Activated CD8-positive, alpha-beta memory T cell treated with anti-CD3 and anti-CD28 coated beads for 4 hours (primary cell): ENCODE measurements at regions not wholly inside any gene's neighbourhood (a gene's known extent, or its start where the extent isn't known, plus 50 kb on each side); places are given as distances from the start of the nearest gene placed in this dataset.

Experiments
- DNase-seq, 2 donors: peaks; one replicate each; pipeline ENCODE4 v3.0.0-alpha.2; 2020; ENCODE audit warnings: low read depth in 2 of 2

- no peak for DNase-seq
These were observed 147.9 kb downstream of the PTCSC3 start for GRCh38 chr14:36028665-36029064.

- no peak for DNase-seq
These were observed 148.3 kb downstream of the PTCSC3 start for GRCh38 chr14:36028218-36028617.

GRCh38 chr14:36027354-36027753 is 149.2 kb downstream of the PTCSC3 start:
- no peak for DNase-seq

GRCh38 chr14:36022765-36023410 is 153.6 kb downstream of the PTCSC3 start:
- DNase-seq, result no peak

GRCh38 chr14:36021591-36022320 is 154.8 kb downstream of the PTCSC3 start:
- DNase-seq, result no peak

- DNase-seq, result no peak
These were observed 155.5 kb downstream of the PTCSC3 start for GRCh38 chr14:36021030-36021422.

- no peak for DNase-seq
These were observed 156.1 kb downstream of the PTCSC3 start for GRCh38 chr14:36020120-36021029.

- no peak for DNase-seq
These were observed 157.4 kb downstream of the PTCSC3 start for GRCh38 chr14:36019126-36019525.

- no peak for DNase-seq
These were observed 162.3 kb downstream of the PTCSC3 start for GRCh38 chr14:36014236-36014635.

GRCh38 chr14:36013483-36013882 is 163.0 kb downstream of the PTCSC3 start:
- DNase-seq, result no peak

- DNase-seq, result no peak
These were observed 163.9 kb downstream of the PTCSC3 start for GRCh38 chr14:36012621-36013020.

- DNase-seq, result no peak
These were observed 166.9 kb downstream of the PTCSC3 start for GRCh38 chr14:36009643-36010042.

GRCh38 chr14:36006623-36007022 is 169.9 kb downstream of the PTCSC3 start:
- DNase-seq, result no peak

GRCh38 chr14:36005670-36006069 is 170.9 kb downstream of the PTCSC3 start:
- no peak for DNase-seq

- DNase-seq, result no peak
These were observed 174.6 kb downstream of the PTCSC3 start for GRCh38 chr14:36001936-36002335.

- DNase-seq, result no peak
These were observed 173.2 kb downstream of the BRMS1L start for GRCh38 chr14:35999294-35999693.

GRCh38 chr14:35998303-35998702 is 172.2 kb downstream of the BRMS1L start:
- DNase-seq, result no peak

- no peak for DNase-seq
These were observed 167.5 kb downstream of the BRMS1L start for GRCh38 chr14:35993684-35993960.

- no peak for DNase-seq
These were observed 166.9 kb downstream of the BRMS1L start for GRCh38 chr14:35992816-35993683.

GRCh38 chr14:35991356-35991755 is 165.2 kb downstream of the BRMS1L start:
- no peak for DNase-seq

- no peak for DNase-seq
These were observed 163.6 kb downstream of the BRMS1L start for GRCh38 chr14:35989736-35990135.
